SJSA1 (cell line): ENCODE measurements at regions not wholly inside any gene's neighbourhood (a gene's known extent, or its start where the extent isn't known, plus 50 kb on each side); places are given as distances from the start of the nearest gene placed in this dataset.

Experiments used
- DNase-seq, 2 experiments: peaks; one replicate each; pipeline ENCODE4 v3.0.0-alpha.2; 2015 to 2020; ENCODE audit warnings: low spot score in 2 of 2, low read depth in 1 of 2
- H3K27ac ChIP-seq: fragments of 250-450 bp; sonication (Bioruptor Pico); 2 replicates; pipeline ENCODE4 v1.5.1; 2020; ENCODE audit warnings: mild to moderate bottlenecking, moderate library complexity
- H3K27me3 ChIP-seq: fragments of 250-450 bp; sonication (Bioruptor Pico); replicated peaks from 2 replicates; pipeline ENCODE4 v1.5.1; 2020; ENCODE audit warnings: mild to moderate bottlenecking, moderate library complexity
- H3K36me3 ChIP-seq: fragments of 250-450 bp; sonication (Bioruptor Pico); 2 replicates; pipeline ENCODE4 v1.5.1; 2020; ENCODE audit warnings: mild to moderate bottlenecking
- H3K4me1 ChIP-seq: fragments of 250-450 bp; sonication (Bioruptor Pico); replicated peaks from 2 replicates; pipeline ENCODE4 v1.6.1; 2021; ENCODE audit warnings: mild to moderate bottlenecking
- H3K4me3 ChIP-seq: fragments of 250-450 bp; sonication (Bioruptor Pico); 2 replicates; pipeline ENCODE4 v1.5.1; 2020; ENCODE audit warnings: mild to moderate bottlenecking
- H3K9me3 ChIP-seq: fragments of 250-450 bp; sonication (Bioruptor Pico); replicated peaks from 2 replicates; pipeline ENCODE4 v1.5.1; 2020; ENCODE audit warnings: mild to moderate bottlenecking

DNA sequence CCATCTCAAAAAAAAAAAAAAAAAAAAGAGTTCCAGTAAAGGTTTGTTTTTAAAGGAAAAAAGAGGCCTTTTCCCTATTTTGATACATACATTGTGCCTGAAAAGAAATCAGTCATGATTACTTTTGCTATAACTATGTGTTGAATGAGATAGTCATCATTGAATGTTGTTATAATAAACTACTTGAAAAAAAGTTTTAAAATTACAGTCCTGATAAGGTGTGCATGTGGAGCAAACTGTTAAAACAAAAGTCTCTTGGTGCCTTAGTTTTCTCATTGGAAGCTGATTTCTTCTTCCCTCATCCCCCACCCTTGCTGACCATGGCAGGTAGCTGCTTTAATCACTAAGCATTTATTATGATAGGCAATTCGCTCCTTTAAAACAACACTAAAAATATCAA lies 172.3 kb upstream of the TBCA start:
- H3K9me3 ChIP-seq: no peaks in the 10 kb centered on the region
- H3K36me3 ChIP-seq: no peaks in the 10 kb centered on the region
- no peak for DNase-seq
- H3K27me3 ChIP-seq: no peaks in the 10 kb centered on the region
- no peaks in the 10 kb centered on the region for H3K4me1 ChIP-seq
- H3K4me3 ChIP-seq: no peak overlapping the region
- no peak overlapping the region for H3K27ac ChIP-seq

DNA sequence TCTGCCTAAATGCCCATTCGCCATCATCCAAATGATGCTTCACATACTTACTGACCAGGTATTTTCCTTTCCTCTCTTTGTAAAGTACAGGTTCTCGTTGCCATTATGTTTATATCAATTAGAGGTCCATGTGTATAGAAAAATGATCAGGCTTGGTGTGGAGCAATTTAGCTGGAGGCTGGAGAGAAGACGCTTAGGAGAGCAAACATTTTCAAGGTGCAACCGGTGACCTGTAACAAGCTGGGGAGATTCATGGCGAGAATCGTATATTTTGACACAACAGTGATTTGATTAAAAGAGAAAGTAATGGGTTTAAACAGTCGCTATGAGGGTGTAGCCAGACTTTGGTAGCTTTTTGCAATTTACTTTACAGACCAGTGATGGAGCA lies 170.9 kb upstream of the TBCA start:
- H3K27me3 ChIP-seq: no peaks in the 10 kb centered on the region
- H3K36me3 ChIP-seq: no peaks in the 10 kb centered on the region
- H3K9me3 ChIP-seq: no peaks in the 10 kb centered on the region
- no peak for DNase-seq
- H3K27ac ChIP-seq: no peak overlapping the region
- H3K4me1 ChIP-seq: no peaks in the 10 kb centered on the region
- no peak overlapping the region for H3K4me3 ChIP-seq

DNA sequence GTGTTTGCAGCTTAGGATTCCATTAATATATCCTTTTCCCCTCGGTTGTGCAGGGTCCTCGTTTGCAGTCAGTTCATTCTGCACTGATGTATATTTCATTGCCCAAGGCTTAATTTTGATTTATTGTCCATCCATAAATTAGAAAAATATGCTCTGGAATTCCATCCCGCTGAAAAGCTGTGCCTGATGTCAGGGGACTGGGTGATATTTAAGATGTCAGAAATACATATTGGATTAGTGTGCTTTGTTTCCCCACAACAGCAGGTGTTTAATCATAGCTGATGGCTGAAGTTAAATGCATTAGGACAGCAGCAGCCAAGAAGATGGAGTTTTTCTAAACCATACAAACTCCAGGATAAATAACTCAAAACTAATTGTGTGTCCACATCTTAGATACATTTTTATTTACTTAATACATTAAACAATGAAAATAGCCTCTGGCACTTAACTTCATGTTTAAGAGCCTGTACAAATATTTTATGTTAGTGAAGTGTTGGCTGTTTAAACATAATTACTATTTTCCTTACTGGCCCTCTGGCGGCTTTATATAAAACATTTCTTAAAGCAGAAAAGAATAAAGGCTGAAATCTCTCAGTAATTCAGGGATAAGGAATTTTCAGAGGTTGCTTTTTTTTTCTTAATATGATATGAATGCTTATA lies 170.4 kb upstream of the TBCA start:
- Histone ChIP-seq H3K4me3 (no peak overlapping the region), H3K36me3 (no peaks in the 10 kb centered on the region), H3K4me1 (no peaks in the 10 kb centered on the region), H3K27ac (no peak overlapping the region), H3K9me3 (no peaks in the 10 kb centered on the region), H3K27me3 (no peaks in the 10 kb centered on the region)
- DNase-seq: no peak

DNA sequence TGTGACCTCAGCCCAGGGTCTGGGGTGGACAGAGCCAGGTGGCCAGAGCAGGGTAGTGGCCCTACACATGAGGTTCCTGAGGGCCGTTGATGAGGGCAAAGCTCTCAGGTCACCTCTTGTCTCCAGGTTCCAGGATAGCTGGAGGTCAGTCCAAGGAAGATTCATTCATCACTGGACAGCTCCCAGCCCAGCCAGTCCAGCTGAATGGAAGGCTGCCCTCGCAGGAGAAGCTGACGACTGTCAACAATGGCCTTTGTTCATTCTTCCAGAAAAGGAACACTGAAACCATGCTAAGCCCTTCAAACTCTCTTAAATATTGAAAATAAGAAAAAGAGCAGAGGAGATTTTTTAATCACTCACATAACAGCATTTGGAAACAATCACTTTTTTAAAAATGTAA lies 169.7 kb upstream of the TBCA start:
- H3K36me3 ChIP-seq: no peaks in the 10 kb centered on the region
- no peaks in the 10 kb centered on the region for H3K9me3 ChIP-seq
- DNase-seq: no peak
- H3K27me3 ChIP-seq: no peaks in the 10 kb centered on the region
- H3K4me3 ChIP-seq: no peak overlapping the region
- H3K4me1 ChIP-seq: no peaks in the 10 kb centered on the region
- H3K27ac ChIP-seq: no peak overlapping the region

DNA sequence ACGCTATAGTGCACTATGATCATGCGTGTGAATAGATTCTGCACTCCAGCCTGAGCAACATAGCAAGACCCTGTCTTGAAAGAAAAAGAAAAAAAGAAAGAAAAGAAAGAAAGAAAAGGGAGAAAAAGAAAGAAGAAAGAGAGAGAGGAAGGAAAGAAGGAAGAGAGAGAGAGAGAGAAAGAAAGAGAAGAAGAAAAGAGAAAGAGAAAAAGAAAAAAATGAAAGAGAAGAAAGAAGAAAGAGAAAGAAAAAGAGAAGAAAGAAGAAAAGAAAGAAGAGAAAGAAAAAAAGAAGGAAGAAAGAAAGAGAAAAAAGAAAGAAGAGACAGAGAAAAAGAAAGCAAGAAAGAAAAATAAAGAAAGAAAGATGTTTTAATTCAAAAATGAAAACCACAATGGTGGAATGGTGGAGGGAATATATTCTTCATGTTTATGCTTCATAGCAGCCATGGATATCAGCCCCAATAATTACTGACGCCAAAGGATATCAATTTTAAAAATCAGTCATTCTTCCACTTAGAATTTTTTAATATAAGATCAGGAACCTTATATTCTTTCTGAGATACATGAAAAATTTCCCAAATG lies 168.7 kb upstream of the TBCA start:
- no peak for DNase-seq
- H3K36me3 ChIP-seq: no peaks in the 10 kb centered on the region
- no peaks in the 10 kb centered on the region for H3K9me3 ChIP-seq

DNA sequence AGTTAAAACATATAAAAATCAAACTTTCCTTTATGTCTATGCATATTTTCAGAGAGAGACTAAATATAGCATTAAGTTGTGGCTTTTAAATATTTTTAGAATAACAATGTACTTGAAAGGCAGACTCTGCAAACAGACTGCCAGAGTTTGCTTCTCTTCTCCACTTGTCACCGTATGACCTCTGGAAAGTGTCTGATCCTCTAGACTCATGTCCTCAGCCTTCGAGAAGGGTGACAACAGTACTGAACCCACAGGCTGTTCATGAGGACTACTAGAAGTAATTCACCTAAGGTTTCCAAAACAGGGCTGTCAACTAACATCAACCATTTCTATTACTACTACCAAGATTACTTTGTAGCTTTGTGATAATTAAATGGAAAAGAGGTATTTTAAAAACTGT lies 167.7 kb upstream of the TBCA start:
- DNase-seq: no peak
- Histone ChIP-seq H3K9me3 (no peaks in the 10 kb centered on the region), H3K4me3 (no peak overlapping the region), H3K36me3 (no peaks in the 10 kb centered on the region), H3K27me3 (no peaks in the 10 kb centered on the region), H3K27ac (no peak overlapping the region), H3K4me1 (no peaks in the 10 kb centered on the region)

More for the DNA sequence above, 168.7 kb upstream of the TBCA start:
- Histone ChIP-seq H3K27ac (no peak overlapping the region), H3K4me3 (no peak overlapping the region), H3K27me3 (no peaks in the 10 kb centered on the region), H3K4me1 (no peaks in the 10 kb centered on the region)

DNA sequence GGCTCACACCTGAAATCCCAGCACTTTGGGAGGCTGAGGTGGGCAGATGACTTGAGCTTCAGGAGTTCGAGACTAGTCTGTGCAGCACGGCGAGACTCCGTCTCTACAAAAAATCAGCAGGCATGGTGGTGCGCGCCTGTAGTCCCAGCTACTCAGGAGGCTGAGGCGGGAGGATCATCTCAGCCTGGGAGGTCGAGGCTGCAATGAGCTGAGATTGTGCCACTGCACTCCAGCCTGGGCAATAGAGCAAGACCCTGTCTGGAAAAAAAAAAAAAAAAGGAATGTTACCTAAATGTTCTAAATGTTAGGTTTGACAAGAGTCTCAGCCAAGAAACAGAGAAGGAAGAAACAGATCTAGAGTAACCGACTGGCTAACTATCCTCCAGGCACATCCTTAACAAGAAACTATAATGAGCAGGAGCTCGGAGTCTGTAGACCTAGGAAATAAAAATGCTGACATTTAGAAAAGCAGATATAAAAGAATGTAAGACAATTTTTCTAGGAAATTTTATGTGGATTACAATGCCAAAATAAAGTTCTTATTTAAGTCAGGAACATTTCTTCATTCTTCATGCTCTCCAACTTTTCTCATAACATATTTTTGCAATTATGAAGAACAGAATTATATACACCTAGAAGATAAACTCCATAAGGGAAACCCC lies 166.6 kb upstream of the TBCA start:
- no peak overlapping the region for H3K4me3 ChIP-seq
- no peaks in the 10 kb centered on the region for H3K36me3 ChIP-seq
- H3K27me3 ChIP-seq: no peaks in the 10 kb centered on the region
- H3K4me1 ChIP-seq: no peaks in the 10 kb centered on the region
- no peak overlapping the region for H3K27ac ChIP-seq
- DNase-seq: no peak
- no peaks in the 10 kb centered on the region for H3K9me3 ChIP-seq

DNA sequence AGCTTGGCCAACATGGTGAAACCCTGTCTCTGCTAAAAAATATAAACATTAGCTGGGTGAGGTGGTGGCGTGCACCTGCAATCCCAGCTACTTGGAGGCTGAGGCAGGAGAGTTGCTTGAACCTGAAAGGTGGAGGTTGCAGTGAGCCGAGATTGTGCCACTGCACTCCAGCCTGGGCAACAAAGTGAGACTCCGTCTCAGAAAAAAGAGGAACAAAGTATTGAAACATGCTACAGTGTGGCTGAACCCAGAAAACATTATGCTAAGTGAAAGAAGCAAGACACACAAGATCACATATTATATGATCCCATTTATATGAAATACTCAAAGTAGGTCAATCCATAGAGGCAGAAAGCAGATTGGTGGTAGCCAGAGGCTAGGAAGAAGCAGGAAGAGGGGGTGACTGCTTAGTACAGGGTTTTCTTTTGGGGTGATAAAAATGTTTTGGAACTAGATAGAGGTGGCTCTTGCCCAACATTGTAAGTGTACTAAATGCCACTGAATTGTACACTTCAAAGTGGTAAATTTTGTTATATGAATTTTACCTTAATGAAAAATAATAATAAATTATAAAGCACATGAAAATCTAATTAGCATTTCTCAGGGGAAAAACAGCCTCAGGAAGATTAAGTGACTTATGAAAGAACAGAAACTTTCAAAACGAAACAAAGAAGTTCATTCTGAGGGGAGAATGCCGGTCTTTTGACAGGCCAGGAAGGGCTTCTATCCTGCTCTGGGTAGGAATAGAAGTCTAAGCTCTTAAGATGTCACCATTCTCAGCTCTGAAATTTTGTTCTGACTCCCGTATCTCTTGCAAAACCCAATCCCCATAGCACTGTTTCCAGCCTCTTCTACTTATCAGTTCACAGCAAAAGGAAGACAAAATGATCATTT lies 161.1 kb upstream of the TBCA start:
- no peaks in the 10 kb centered on the region for H3K27me3 ChIP-seq
- no peaks in the 10 kb centered on the region for H3K9me3 ChIP-seq
- no peak overlapping the region for H3K4me3 ChIP-seq

DNA sequence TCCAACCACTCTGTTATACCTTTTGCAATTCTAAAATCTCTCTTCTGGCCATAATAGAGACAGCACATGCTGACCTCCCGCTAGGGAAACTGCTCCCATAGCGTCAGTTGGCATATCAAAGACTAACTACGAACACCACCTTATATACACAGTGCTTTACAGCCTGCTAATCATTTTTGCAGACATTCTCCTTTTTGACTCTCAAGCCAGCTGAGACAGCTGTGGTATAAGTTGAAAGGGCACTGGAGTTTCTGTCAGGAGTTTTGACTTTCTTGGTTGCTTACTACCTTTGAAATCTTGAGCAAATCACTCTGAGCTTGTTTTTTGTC lies 160.2 kb upstream of the TBCA start:
- Histone ChIP-seq H3K36me3 (no peaks in the 10 kb centered on the region), H3K27me3 (no peaks in the 10 kb centered on the region), H3K4me1 (no peaks in the 10 kb centered on the region), H3K4me3 (no peak overlapping the region), H3K27ac (no peak overlapping the region), H3K9me3 (no peaks in the 10 kb centered on the region)
- DNase-seq: no peak

More for the DNA sequence above, 161.1 kb upstream of the TBCA start:
- H3K36me3 ChIP-seq: no peaks in the 10 kb centered on the region
- DNase-seq: no peak
- H3K4me1 ChIP-seq: no peaks in the 10 kb centered on the region
- no peak overlapping the region for H3K27ac ChIP-seq

DNA sequence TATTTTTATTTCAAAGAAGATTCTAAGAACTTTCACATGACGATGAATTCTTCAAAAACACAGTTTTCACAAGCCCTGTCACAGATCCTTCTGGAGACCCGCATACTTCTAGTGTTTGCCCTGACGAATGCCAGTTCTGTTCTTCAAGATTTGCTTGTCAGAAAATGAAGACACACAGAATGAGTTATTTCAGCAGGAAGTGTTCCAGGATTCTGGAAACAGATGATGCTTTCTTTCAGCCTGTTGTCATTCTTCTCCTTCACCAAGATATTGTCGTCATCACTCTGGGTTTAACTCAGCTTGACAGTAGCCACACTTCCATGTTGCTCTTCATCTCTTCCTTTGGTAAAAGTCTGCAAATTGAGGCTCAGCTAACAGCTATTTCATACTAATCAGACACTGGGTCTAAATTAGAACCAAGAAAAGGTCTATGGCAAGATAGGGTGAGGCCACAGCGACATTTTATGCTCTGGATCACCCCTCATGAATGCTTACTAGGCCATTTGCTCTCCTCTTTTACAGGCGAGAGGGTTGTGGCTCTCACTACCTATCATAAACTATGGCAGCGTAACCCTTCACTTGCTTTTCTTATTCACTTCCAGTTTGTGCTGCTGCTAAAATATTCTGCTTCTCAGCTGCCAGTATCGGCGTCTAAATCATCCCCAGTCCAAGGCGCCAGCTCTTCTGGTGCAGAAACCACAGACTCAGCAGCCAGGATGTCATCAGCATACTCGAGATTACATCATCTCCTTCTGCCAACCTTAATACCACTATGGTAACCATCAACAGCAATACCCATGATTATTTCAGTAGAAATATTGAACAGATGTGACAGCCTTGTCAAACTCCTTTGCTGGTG lies 159.6 kb upstream of the TBCA start:
- Histone ChIP-seq H3K4me1 (no peaks in the 10 kb centered on the region), H3K9me3 (no peaks in the 10 kb centered on the region), H3K36me3 (no peaks in the 10 kb centered on the region), H3K27ac (no peak overlapping the region), H3K4me3 (no peak overlapping the region), H3K27me3 (no peaks in the 10 kb centered on the region)
- DNase-seq: no peak

DNA sequence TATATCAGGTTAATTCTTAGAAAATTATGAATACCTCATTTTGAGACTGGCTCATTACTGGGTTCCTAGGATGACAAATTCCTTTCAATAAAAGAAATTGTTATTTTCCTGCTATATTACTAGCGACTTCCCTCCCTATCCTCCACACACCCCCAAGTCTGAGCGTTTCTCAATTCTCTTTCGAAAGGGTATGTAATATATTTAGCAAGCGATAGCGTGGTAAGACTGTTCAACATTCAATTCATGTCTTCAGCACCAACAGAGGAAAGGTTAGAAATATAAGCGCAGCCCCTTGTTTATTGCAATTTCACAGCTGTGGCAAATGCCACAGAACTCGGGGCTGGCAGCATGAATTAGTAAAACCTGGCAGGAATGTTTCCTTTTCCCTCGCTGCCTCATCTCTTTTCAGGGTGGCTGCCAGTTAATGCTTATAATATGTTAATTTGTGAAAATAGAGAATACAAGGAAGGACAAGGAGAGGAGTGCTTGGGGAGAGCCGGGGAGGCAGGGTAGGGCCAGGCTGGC lies 152.7 kb upstream of the TBCA start:
- Histone ChIP-seq H3K27me3 (no peaks in the 10 kb centered on the region), H3K9me3 (no peaks in the 10 kb centered on the region), H3K27ac (no peak overlapping the region), H3K4me3 (no peak overlapping the region), H3K4me1 (no peaks in the 10 kb centered on the region), H3K36me3 (no peaks in the 10 kb centered on the region)
- no peak for DNase-seq

DNA sequence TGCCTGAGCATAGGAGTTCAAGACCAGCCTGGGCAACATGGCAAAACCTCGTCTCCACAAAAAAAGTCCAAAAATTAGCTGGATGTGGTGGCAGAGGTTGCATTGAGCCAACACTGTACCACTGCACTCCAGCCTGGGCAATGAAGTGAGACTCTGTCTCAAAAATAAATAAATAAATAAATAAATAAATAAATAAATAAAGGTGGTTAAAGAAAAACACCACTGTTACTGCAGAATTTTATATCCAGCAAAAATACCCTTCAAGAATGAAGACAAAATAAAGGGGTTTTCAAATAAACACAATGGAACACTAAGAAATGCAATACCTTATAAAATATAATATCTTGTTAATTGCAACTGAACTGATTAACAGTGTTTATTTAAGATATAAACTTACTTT lies 150.2 kb upstream of the TBCA start:
- Histone ChIP-seq H3K9me3 (no peaks in the 10 kb centered on the region), H3K4me1 (no peaks in the 10 kb centered on the region), H3K27me3 (no peaks in the 10 kb centered on the region), H3K4me3 (no peak overlapping the region), H3K36me3 (no peaks in the 10 kb centered on the region), H3K27ac (no peak overlapping the region)
- no peak for DNase-seq

DNA sequence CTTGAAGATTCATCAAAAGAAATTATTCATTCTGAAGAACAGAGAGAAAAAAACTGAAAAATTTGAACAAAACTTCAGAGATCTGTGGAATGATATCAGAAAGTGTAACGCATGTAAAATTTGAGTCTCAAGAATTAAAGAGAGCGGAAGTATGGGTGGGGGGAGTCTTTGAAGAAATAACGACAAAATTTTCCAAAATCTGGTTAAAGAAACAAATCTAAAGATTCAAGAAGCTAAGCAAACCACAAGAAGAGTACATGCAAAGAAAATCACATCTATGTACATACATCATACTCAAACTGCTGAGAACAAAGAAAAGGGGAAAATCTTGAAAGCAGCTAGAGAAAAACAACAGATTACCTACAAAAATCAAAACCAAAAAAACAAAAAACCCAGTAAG lies 149.4 kb upstream of the TBCA start:
- no peak for DNase-seq
- no peaks in the 10 kb centered on the region for H3K9me3 ChIP-seq
- no peaks in the 10 kb centered on the region for H3K27me3 ChIP-seq
- H3K27ac ChIP-seq: no peak overlapping the region
- H3K4me3 ChIP-seq: no peak overlapping the region
- H3K36me3 ChIP-seq: no peaks in the 10 kb centered on the region
- H3K4me1 ChIP-seq: no peaks in the 10 kb centered on the region
